ENCODE measurements at regions not wholly inside any gene's neighbourhood (a gene's known extent, or its start where the extent isn't known, plus 50 kb on each side); places are given as distances from the start of the nearest gene placed in this dataset.

DNA sequence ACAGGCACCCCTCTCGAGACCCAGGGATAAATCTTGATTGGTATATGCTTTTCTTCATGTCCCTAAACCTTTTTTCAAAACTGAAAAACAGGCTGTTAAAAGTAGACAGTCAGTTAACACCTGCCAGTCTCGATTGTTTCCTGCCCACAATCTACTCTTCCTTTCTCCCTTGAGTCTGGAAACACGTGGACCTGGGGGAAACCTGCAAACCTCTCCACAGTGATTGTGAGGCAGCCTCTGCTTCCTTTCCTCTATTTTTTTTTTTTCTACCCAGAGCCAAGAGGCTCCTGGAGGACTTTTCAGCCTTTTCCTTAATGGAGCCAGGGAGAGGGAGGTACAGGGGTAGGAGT is 69.4 kb upstream of the CLMP start:
- TF ChIP-seq EZH2 (IDR thresholded peaks at IDR 0.05) (no peak), POLR2AphosphoS5 (IDR thresholded peaks at IDR 0.05; ENCODE audit: borderline replicate concordance, low read depth, low read length) (no peak), FOXP2 (optimal IDR thresholded peaks at IDR 0.05; ENCODE audit: control extremely low read depth, extremely low read length, insufficient read depth) (no peak)

Data from SK-N-MC (cell line).